ENCODE measurements at regions not wholly inside any gene's neighbourhood (a gene's known extent, or its start where the extent isn't known, plus 50 kb on each side); places are given as distances from the start of the nearest gene placed in this dataset.

GRCh38 chr6:137568067-137568466, 73.9 kb upstream of the OLIG3 start:
- TF ChIP-seq ZC3H10 (CRISPR knock-in tag; IDR thresholded peaks at IDR 0.05) (no peak), CREB5 (CRISPR knock-in tag; IDR thresholded peaks at IDR 0.05; ENCODE audit: low read depth) (no peak), OSR1 (CRISPR knock-in tag; IDR thresholded peaks at IDR 0.05) (no peak), ZFP30 (CRISPR knock-in tag; IDR thresholded peaks at IDR 0.05) (no peak), ISL1 (CRISPR knock-in tag; IDR thresholded peaks at IDR 0.05) (no peak), BACH2 (CRISPR knock-in tag; IDR thresholded peaks at IDR 0.05; ENCODE audit: borderline replicate concordance) (no peak), ZNF8 (CRISPR knock-in tag; IDR thresholded peaks at IDR 0.05) (no peak), ZFP3 (CRISPR knock-in tag; IDR thresholded peaks at IDR 0.05) (no peak)
